BLaER1 treated with 17β-estradiol and CSF1 and Interleukin-3, amounts not matched to agents 10 nM and 100 nM (cell line): ENCODE measurements at regions not wholly inside any gene's neighbourhood (a gene's known extent, or its start where the extent isn't known, plus 50 kb on each side); places are given as distances from the start of the nearest gene placed in this dataset.

Experiments used
- H3K27ac ChIP-seq, 11 experiments: shearing (Covaris generic); formaldehyde crosslinking; 2 replicates each; pipeline ENCODE4 v1.8.1; 2022
- H3K27me3 ChIP-seq, 11 experiments: shearing (Covaris generic); formaldehyde crosslinking; 2 replicates each; pipeline ENCODE4 v1.8.1; 2022
- H3K36me3 ChIP-seq, 11 experiments: shearing (Covaris generic); formaldehyde crosslinking; 2 replicates each; pipeline ENCODE4 v1.8.1; 2022
- H3K4me1 ChIP-seq, 10 experiments: shearing (Covaris generic); formaldehyde crosslinking; 2 replicates each; pipeline ENCODE4 v1.8.1; 2022
- H3K4me2 ChIP-seq, 11 experiments: shearing (Covaris generic); formaldehyde crosslinking; 2 replicates each; pipeline ENCODE4 v1.8.1; 2022
- H3K4me3 ChIP-seq, 10 experiments: shearing (Covaris generic); formaldehyde crosslinking; 2 replicates each; pipeline ENCODE4 v1.8.1; 2022
- H3K9ac ChIP-seq, 11 experiments: shearing (Covaris generic); formaldehyde crosslinking; 2 replicates each; pipeline ENCODE4 v1.8.1; 2022
- H3K9me3 ChIP-seq, 11 experiments: shearing (Covaris generic); formaldehyde crosslinking; replicated peaks in 1 of 11; 2 replicates each; pipeline ENCODE4 v1.8.1; 2022
- H4K20me1 ChIP-seq, 11 experiments: shearing (Covaris generic); formaldehyde crosslinking; 2 replicates each; pipeline ENCODE4 v1.8.1; 2022
- Cebpa-rat ChIP-seq, 11 experiments: shearing (Covaris generic); IDR thresholded peaks; 2 replicates each; pipeline ENCODE4 v1.8.1; 2022

- Histone ChIP-seq H3K4me2 (no peak overlapping the region), H3K9me3 (no peaks in the 10 kb centered on the region), H3K27me3 (no peaks in the 10 kb centered on the region), H3K4me1 (no peaks in the 10 kb centered on the region), H4K20me1 (no peaks in the 10 kb centered on the region), H3K27ac (no peak overlapping the region), H3K9ac (no peak overlapping the region), H3K36me3 (no peaks in the 10 kb centered on the region), H3K4me3 (no peak overlapping the region)
- no peak for TF ChIP-seq Cebpa-rat (IDR thresholded peaks at IDR 0.05)
These were observed 514.9 kb downstream of the BUD13 start for GRCh38 chr11:116257883-116258282.

- no peak for TF ChIP-seq Cebpa-rat (IDR thresholded peaks at IDR 0.05)
These were observed 515.7 kb downstream of the BUD13 start for GRCh38 chr11:116257092-116257491.

DNA sequence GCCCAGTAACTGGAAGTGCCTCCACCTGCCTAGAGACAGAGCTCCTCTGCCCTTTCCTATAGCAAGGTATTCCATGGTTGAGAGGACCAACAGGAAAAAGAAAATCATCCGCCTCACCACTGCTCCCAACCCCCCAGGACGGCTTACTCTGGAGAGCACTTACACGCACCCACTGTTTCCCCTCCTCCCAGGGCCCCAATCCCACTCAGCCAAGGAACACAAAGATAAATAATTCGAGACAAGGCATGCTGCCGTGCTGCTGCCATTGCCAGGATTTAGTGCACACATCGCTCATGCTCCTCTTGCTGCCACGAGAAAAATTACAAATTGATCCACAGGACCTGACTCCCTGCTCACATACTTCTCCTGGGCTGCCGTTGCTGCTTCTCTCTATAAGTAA, 516.6 kb downstream of the BUD13 start:
- Histone ChIP-seq H3K9me3 (no peaks in the 10 kb centered on the region; a peak in 2 of 22 replicates), H3K4me3 (no peak overlapping the region), H3K27ac (no peak overlapping the region), H3K4me2 (no peak overlapping the region), H4K20me1 (no peaks in the 10 kb centered on the region), H3K4me1 (no peaks in the 10 kb centered on the region), H3K36me3 (no peaks in the 10 kb centered on the region), H3K27me3 (no peaks in the 10 kb centered on the region), H3K9ac (no peak overlapping the region)
- no peak for TF ChIP-seq Cebpa-rat (IDR thresholded peaks at IDR 0.05)

More at GRCh38 chr11:116257092-116257491, 515.7 kb downstream of the BUD13 start:
- Histone ChIP-seq H3K4me2 (no peak overlapping the region), H3K27me3 (no peaks in the 10 kb centered on the region), H4K20me1 (no peaks in the 10 kb centered on the region), H3K9ac (no peak overlapping the region), H3K36me3 (no peaks in the 10 kb centered on the region), H3K4me1 (no peaks in the 10 kb centered on the region), H3K4me3 (no peak overlapping the region), H3K27ac (no peak overlapping the region), H3K9me3 (no peaks in the 10 kb centered on the region; a peak in 1 of 22 replicates)

DNA sequence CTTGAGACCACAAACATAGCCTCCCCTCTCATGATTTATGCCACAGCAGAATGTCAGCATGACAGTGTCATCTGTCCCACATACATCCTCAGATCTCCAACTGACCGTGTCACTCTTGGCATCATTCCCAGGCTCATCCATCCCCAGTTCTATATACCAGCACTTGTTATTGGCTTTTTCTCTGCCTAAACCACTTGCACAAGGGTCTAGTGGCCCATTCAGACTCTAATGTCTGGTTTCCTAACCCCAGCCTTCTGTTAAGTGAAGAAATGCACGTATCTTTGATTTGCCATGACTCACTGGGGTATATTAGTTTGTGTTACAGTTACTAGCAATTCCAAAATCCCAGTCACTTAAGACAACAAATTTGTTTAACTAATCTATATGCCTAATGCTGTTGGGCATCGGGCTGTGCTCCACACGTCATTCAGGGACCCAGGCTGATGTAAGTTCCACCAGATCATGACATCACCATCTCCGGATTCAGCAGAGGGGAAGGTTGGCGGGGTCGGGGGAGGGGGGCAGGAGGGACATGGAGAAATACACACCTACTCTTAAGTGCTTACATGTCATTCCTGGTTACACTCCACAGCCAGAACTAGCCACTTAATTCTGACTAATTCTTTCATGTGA, 517.4 kb downstream of the BUD13 start:
- Histone ChIP-seq H3K9me3 (peaks cover 0 to 5% (median 0%) of the 10 kb centered on the region in 11 experiments; a peak in 2 of 22 replicates), H3K36me3 (no peaks in the 10 kb centered on the region), H3K4me1 (no peaks in the 10 kb centered on the region), H3K4me3 (no peak overlapping the region), H3K27me3 (no peaks in the 10 kb centered on the region), H4K20me1 (no peaks in the 10 kb centered on the region), H3K27ac (no peak overlapping the region), H3K4me2 (no peak overlapping the region), H3K9ac (no peak overlapping the region)
- TF ChIP-seq Cebpa-rat (IDR thresholded peaks at IDR 0.05) = no peak

DNA sequence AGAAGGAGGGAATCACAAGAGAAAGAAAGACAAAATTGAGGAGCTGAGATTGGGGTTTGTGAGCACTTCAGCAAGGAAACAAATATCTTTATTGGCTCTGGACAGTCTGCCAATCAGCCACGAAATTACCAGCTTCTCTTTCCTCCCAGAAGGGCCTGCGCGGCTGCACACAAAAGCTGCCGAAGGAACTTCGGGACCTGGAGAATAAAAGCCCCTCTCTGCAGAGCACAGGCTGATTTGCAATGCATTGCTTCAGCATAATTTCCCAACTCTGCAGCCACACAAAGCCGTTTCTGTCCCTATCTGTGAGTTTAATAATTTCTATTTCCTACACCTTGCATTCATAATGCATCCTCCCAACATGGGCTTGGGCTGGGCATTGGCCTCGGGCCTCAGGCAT, 522.6 kb downstream of the BUD13 start:
- H3K27me3 ChIP-seq = no peaks in the 10 kb centered on the region
- H3K4me1 ChIP-seq = no peaks in the 10 kb centered on the region
- H3K27ac ChIP-seq = no peak overlapping the region
- H3K4me2 ChIP-seq = no peak overlapping the region
- H4K20me1 ChIP-seq = no peaks in the 10 kb centered on the region
- no peaks in the 10 kb centered on the region for H3K36me3 ChIP-seq
- H3K4me3 ChIP-seq = no peak overlapping the region
- TF ChIP-seq Cebpa-rat (IDR thresholded peaks at IDR 0.05) = no peak
- no peak overlapping the region for H3K9ac ChIP-seq
- peaks cover 0 to 5% (median 0%) of the 10 kb centered on the region in 11 experiments; a peak in 2 of 22 replicates for H3K9me3 ChIP-seq

GRCh38 chr11:116249561-116249960, 523.2 kb downstream of the BUD13 start:
- H3K27me3 ChIP-seq = no peaks in the 10 kb centered on the region
- H3K4me1 ChIP-seq = no peaks in the 10 kb centered on the region
- H3K27ac ChIP-seq = no peak overlapping the region
- H3K4me3 ChIP-seq = no peak overlapping the region
- H3K9me3 ChIP-seq = peaks cover 0 to 5% (median 0%) of the 10 kb centered on the region in 11 experiments; a peak in 2 of 22 replicates
- H3K9ac ChIP-seq = no peak overlapping the region
- no peak overlapping the region for H3K4me2 ChIP-seq
- no peak for TF ChIP-seq Cebpa-rat (IDR thresholded peaks at IDR 0.05)
- H4K20me1 ChIP-seq = no peaks in the 10 kb centered on the region
- H3K36me3 ChIP-seq = no peaks in the 10 kb centered on the region

DNA sequence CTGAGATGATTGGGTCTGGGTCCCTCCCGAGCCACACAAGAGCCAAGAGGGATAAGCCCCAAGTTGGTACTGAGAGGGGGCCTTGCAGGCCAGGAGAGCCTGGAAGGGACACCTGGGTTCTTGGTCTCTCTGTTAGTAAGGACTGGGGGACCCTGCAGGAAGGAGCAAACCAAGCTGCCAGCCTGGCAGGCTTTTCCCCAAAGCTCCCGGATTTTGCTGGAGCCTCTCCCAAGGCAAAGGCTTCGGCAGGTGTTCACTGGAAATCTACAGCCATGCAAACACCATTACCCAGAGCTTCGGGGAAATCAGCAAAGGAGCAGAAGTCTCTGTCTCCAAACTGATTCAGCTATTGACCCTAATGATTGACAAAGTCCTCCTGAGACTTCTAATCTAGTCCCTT, 527.9 kb downstream of the BUD13 start:
- Histone ChIP-seq H3K4me1 (no peaks in the 10 kb centered on the region; a peak in 1 of 20 replicates), H3K4me3 (no peak overlapping the region), H3K36me3 (no peaks in the 10 kb centered on the region), H3K9me3 (no peaks in the 10 kb centered on the region), H3K4me2 (no peak overlapping the region), H4K20me1 (no peaks in the 10 kb centered on the region), H3K27me3 (no peaks in the 10 kb centered on the region), H3K27ac (no peak overlapping the region), H3K9ac (no peak overlapping the region)
- no peak for TF ChIP-seq Cebpa-rat (IDR thresholded peaks at IDR 0.05)

DNA sequence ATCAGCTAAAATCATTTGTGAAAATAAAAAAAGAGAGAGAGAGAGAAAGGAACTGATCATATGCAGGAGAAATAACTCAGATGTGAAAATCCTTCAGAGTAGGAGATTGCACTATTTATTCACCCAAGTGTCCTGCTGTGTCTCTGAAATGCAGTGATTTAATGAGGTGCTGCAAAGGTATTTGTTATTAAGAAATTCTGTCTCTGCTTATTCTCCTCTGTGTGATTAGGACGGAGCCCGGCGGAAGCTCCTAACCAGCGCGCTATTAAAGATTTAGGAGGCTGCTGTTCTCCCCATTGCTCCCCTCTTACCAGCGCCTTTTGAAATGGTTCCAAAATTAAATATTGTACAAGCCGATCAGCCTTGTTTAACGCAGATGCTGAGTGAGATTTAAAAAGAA, 528.3 kb downstream of the BUD13 start:
- peaks cover 0 to 4% (median 0%) of the 10 kb centered on the region in 11 experiments; a peak in 6 of 22 replicates for H3K9me3 ChIP-seq
- no peak overlapping the region for H3K9ac ChIP-seq
- H3K27ac ChIP-seq = no peak overlapping the region
- no peaks in the 10 kb centered on the region for H3K36me3 ChIP-seq
- no peak for TF ChIP-seq Cebpa-rat (IDR thresholded peaks at IDR 0.05)
- no peaks in the 10 kb centered on the region for H3K27me3 ChIP-seq
- no peaks in the 10 kb centered on the region; a peak in 1 of 20 replicates for H3K4me1 ChIP-seq
- no peaks in the 10 kb centered on the region for H4K20me1 ChIP-seq
- no peak overlapping the region for H3K4me2 ChIP-seq
- H3K4me3 ChIP-seq = no peak overlapping the region

DNA sequence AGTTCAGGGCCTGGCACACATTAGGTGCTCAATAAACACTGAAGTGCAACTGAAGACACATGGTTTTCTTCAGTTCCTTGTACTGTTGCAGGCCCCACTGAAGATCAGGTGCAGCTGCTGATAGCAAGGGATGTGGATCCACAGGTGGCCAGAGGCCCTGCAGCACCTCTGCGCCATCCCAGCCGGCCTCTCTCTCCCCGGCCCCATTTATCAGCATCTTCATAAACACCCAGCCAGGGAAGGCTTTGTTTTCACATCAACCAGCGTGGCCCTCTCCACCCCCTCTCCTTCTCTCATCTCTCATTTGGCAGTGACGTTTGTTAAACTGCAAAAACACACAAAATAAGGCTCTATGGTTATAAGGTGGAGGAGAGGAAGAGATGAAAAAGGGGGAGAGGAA, 528.8 kb downstream of the BUD13 start:
- Histone ChIP-seq H3K9me3 (peaks cover 0 to 8% (median 2%) of the 10 kb centered on the region in 11 experiments; a peak in 7 of 22 replicates), H4K20me1 (no peaks in the 10 kb centered on the region), H3K4me3 (no peak overlapping the region), H3K36me3 (no peaks in the 10 kb centered on the region), H3K4me1 (no peaks in the 10 kb centered on the region; a peak in 1 of 20 replicates), H3K9ac (no peak overlapping the region), H3K4me2 (no peak overlapping the region), H3K27me3 (no peaks in the 10 kb centered on the region), H3K27ac (no peak overlapping the region)
- no peak for TF ChIP-seq Cebpa-rat (IDR thresholded peaks at IDR 0.05)

DNA sequence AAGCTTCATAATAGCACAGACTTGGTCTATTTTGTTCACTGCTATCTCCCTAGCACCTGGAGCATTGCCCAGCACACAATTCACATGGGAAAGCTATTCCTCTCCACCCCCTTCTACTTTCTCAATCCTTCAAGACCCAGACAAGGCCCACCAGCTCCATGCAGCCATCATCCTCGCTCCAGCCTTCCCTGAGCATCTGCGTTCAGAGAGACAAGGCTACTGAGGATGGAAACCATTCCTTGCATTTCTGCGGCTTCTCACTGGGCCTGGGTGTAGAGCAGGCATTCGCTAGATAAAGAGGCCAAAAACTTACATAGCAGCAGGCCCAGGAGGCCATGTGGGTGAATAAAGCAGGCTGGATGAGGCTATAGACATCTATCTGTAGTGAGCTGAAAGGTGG, 530.8 kb downstream of the BUD13 start:
- Histone ChIP-seq H3K27me3 (no peaks in the 10 kb centered on the region), H3K4me1 (no peaks in the 10 kb centered on the region; a peak in 1 of 20 replicates), H3K27ac (no peak overlapping the region), H3K9ac (no peak overlapping the region), H3K4me3 (no peak overlapping the region), H3K9me3 (peaks cover 0 to 15% (median 3%) of the 10 kb centered on the region in 11 experiments; a peak in 8 of 22 replicates), H4K20me1 (no peaks in the 10 kb centered on the region), H3K4me2 (no peak overlapping the region), H3K36me3 (no peaks in the 10 kb centered on the region)
- TF ChIP-seq Cebpa-rat (IDR thresholded peaks at IDR 0.05) = no peak
